ENCODE measurements at regions not wholly inside any gene's neighbourhood (a gene's known extent, or its start where the extent isn't known, plus 50 kb on each side); places are given as distances from the start of the nearest gene placed in this dataset.

GRCh38 chr2:116692988-116693387, 1121.5 kb upstream of the DDX18 start:
- TF ChIP-seq CTCF (IDR thresholded peaks at IDR 0.05; ENCODE audit: extremely low read depth in 1 of 2, insufficient read depth in 1 of 2, low read depth in 1 of 2, low read length in 2 of 2): no peak
- no peak for TF ChIP-seq POLR2A (IDR thresholded peaks at IDR 0.05; ENCODE audit: low read depth, low read length)
- TF ChIP-seq FOS (IDR thresholded peaks at IDR 0.05; ENCODE audit: borderline replicate concordance, insufficient read depth, low read length): no peak
- no peak for TF ChIP-seq MYC (IDR thresholded peaks at IDR 0.05; ENCODE audit: low read depth, low read length)
- no peak for TF ChIP-seq JUN (IDR thresholded peaks at IDR 0.05; ENCODE audit: borderline replicate concordance, insufficient read depth, insufficient read length, low read depth)
